ENCODE measurements at regions not wholly inside any gene's neighbourhood (a gene's known extent, or its start where the extent isn't known, plus 50 kb on each side); places are given as distances from the start of the nearest gene placed in this dataset.
A peak's percentile ranks its signal among the peaks of the same experiment; 100 is the strongest.
"Not testable (repeated sequence)": the region's sequence is repeated elsewhere in the genome, so short reads cannot be mapped to it uniquely, and the experiment has no call there.

- no peaks in the 10 kb centered on the region for H3K27me3 Mint-ChIP-seq (ENCODE audit: low read depth)
- CTCF ChIA-PET = interaction anchor here (0.8 to 2.3 kb wide), 19 partner anchors 8 to 545 kb away, joined by 3 to 18 read pairs (median 4); no protein-coding TSS in a partner anchor
- no peak overlapping the region for H3K4me3 Mint-ChIP-seq
- H3K27ac Mint-ChIP-seq = no peak overlapping the region
- no peaks in the 10 kb centered on the region for H3K36me3 Mint-ChIP-seq (ENCODE audit: low read depth)
- no peaks in the 10 kb centered on the region for H3K9me3 Mint-ChIP-seq (ENCODE audit: insufficient read depth)
- ATAC-seq (no peak), DNase-seq (no peak)
- H3K4me1 Mint-ChIP-seq (ENCODE audit: low read depth) = no peaks in the 10 kb centered on the region
- POLR2A ChIA-PET = no interaction called here
Observed at GRCh38 chr5:130870691-130871090, 294.4 kb downstream of the HINT1 start.

GRCh38 chr5:130868186-130868840 is 296.7 kb downstream of the HINT1 start:
- no peak for DNase-seq
- CTCF ChIA-PET = no interaction called here
- Mint-ChIP-seq H3K27me3 (ENCODE audit: low read depth) (peaks cover 3% of the 10 kb centered on the region), H3K36me3 (ENCODE audit: low read depth) (no peaks in the 10 kb centered on the region), H3K4me3 (no peak overlapping the region), H3K9me3 (ENCODE audit: insufficient read depth) (no peaks in the 10 kb centered on the region), H3K27ac (no peak overlapping the region), H3K4me1 (ENCODE audit: low read depth) (no peaks in the 10 kb centered on the region)
- POLR2A ChIA-PET = no interaction called here
- ATAC-seq = no peak

DNA sequence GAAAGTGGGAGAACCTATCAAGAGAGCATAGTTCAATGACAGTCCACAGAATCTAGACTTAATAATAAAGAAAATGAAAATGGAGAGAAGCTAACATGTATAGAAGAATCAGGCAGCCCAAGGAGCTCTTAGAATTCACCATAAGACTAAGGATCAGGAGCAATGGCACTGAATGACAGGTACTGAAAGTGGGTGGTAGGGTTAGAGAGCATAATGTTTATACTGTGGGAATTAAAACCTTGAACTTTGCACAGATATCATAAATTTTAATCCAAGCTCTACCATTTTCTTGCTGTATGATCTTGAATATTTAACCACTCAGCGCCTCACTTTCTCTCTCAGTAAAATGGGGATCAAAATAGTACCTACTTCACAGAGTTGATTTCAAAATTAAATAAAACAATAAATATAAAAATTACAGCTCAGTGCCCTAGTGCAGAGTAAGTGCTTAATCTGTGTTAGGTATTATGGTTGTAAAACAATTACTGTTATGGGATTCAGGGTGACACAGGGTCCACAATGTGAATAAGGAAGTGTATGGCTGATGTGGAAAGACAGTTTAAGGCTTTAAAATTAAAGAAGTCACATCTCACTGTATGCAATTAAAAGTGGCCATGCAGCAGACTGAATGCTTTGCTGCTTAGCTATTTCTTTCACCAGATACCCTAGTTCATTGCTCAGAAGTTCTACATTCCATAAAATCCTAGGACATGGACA is 319.8 kb downstream of the HINT1 start:
- CTCF ChIA-PET = interaction anchor here (0.8 kb wide), 1 partner anchor 26 kb away, joined by 4 read pairs; no protein-coding TSS in a partner anchor
- H3K27me3 Mint-ChIP-seq (ENCODE audit: low read depth) = peaks cover 4% of the 10 kb centered on the region
- H3K4me3 Mint-ChIP-seq = no peak overlapping the region
- no peaks in the 10 kb centered on the region for H3K36me3 Mint-ChIP-seq (ENCODE audit: low read depth)
- POLR2A ChIA-PET = no interaction called here
- H3K4me1 Mint-ChIP-seq (ENCODE audit: low read depth) = no peaks in the 10 kb centered on the region
- H3K27ac Mint-ChIP-seq = no peak overlapping the region
- ATAC-seq = no peak
- H3K9me3 Mint-ChIP-seq (ENCODE audit: insufficient read depth) = peaks cover 6% of the 10 kb centered on the region
- no peak for DNase-seq

DNA sequence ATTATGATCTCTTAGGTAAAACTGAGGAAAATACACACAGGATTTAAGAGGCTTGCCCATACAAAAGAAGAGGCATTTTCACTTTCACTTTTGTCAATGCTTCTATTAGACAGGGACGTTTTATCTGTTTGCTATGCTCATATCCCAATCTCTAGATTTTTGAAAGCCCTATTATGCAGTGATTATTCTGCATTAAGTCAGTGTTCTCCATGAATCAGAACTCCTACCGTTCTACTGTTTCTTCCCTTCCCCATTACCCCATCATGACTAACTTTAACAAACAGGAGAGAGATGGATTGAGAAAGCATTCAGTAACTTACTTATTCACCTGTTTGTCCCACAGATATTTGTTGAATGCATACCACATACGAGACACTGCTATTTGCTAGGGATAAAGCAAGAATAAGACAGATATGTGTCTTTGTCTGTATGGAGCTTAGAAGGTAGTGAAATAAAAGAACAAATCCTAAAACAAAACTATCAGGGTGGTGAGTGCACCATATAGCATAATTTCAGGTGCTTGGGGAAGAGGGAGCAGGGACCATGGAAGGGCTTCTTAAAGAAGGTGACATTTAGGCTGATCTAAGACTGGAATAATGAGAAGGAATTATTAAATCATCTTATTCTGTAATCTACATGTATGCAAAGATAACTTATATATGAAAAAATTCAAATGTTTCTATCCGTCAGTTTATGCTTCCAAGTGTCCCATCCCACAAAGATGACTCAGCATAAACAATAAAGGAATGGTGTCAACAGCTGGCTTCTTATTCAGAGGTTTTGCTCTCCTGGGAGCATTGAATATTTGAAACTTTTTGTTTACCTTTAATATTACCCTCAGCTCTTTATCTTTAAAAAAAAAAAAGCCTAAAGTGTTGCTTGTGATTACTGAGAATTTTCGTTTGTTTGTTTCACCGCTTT is 328.1 kb downstream of the HINT1 start:
- peak; percentile 74 for ATAC-seq
- POLR2A ChIA-PET = no interaction called here
- H3K9me3 Mint-ChIP-seq (ENCODE audit: insufficient read depth) = no peaks in the 10 kb centered on the region
- H3K4me1 Mint-ChIP-seq (ENCODE audit: low read depth) = peaks cover 11% of the 10 kb centered on the region
- peaks cover 3% of the 10 kb centered on the region for H3K36me3 Mint-ChIP-seq (ENCODE audit: low read depth)
- CTCF ChIA-PET = interaction anchor here (1.3 kb wide), 1 partner anchor 34 kb away, joined by 7 read pairs; no protein-coding TSS in a partner anchor
- H3K27ac Mint-ChIP-seq = peak overlapping the region; percentile 84
- no peak for DNase-seq
- no peaks in the 10 kb centered on the region for H3K27me3 Mint-ChIP-seq (ENCODE audit: low read depth)
- peak overlapping the region; percentile 82 for H3K4me3 Mint-ChIP-seq

DNA sequence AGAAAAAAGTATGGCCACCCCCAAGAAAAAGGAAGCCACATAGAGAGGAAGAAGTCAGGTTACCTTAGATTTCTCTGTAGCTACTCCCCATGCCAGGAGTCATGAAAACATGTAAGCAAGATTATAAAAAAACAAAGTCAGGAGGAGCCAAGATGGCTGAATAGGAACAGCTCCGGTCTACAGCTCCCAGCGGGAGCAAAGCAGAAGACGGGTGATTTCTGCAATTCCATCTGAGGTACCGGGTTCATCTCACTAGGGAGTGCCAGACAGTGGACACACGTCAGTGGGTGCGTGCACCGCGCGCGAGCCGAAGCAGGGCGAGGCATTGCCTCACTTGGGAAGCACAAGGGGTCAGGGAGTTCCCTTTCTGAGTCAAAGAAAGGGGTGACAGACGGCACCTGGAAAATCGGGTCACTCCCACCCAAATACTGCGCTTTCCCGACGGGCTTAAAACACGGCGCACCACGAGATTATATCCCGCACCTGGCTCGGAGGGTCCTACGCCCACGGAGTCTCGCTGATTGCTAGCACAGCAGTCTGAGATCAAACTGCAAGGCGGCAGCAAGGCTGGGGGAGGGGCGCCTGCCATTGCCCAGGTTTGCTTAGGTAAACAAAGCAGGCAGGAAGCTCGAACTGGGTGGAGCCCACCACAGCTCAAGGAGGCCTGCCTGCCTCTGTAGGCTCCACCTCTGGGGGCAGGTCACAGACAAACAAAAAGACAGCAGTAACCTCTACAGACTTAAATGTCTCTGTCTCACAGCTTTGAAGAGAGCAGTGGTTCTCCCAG is 347.3 kb downstream of the HINT1 start:
- CTCF ChIA-PET; H3K27ac Mint-ChIP-seq; H3K4me3 Mint-ChIP-seq; H3K27me3 Mint-ChIP-seq (ENCODE audit: low read depth); POLR2A ChIA-PET; H3K36me3 Mint-ChIP-seq (ENCODE audit: low read depth); H3K9me3 Mint-ChIP-seq (ENCODE audit: insufficient read depth); H3K4me1 Mint-ChIP-seq (ENCODE audit: low read depth); ATAC-seq; DNase-seq: not testable (repeated sequence)

GRCh38 chr5:130815246-130815645 is 349.8 kb downstream of the HINT1 start:
- Mint-ChIP-seq H3K4me1 (ENCODE audit: low read depth) (no peaks in the 10 kb centered on the region), H3K9me3 (ENCODE audit: insufficient read depth) (no peaks in the 10 kb centered on the region), H3K27me3 (ENCODE audit: low read depth) (peaks cover 2% of the 10 kb centered on the region), H3K27ac (no peak overlapping the region), H3K36me3 (ENCODE audit: low read depth) (no peaks in the 10 kb centered on the region), H3K4me3 (no peak overlapping the region)
- DNase-seq = no peak
- ChIA-PET CTCF (no interaction called here), POLR2A (no interaction called here)
- ATAC-seq = no peak

- Mint-ChIP-seq H3K27me3 (ENCODE audit: low read depth) (peaks cover 2% of the 10 kb centered on the region), H3K9me3 (ENCODE audit: insufficient read depth) (no peaks in the 10 kb centered on the region), H3K36me3 (ENCODE audit: low read depth) (no peaks in the 10 kb centered on the region), H3K4me1 (ENCODE audit: low read depth) (no peaks in the 10 kb centered on the region), H3K4me3 (no peak overlapping the region), H3K27ac (no peak overlapping the region)
- DNase-seq (no peak), ATAC-seq (no peak)
- CTCF ChIA-PET = no interaction called here
- POLR2A ChIA-PET = no interaction called here
Observed at GRCh38 chr5:130808691-130809090, 356.4 kb downstream of the HINT1 start.

DNA sequence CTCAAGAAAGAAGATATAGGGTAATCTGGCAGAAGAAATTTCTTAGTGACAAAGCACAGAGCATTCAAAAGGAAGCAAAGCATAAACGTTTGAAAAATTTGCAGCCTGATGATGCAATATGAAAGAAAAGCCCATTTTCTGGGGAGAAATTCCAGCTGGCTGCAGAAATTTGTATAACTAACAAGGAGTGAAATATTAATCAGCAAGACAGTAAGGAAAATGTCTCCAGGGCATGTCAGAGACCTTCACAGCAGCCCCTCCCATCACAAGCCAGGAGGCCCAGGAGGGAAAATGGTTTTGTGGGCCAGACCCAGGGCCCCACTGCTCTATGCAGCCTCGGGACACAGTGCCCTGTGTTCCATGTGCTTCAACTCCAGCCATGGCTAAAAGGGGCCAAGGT is 359.4 kb downstream of the HINT1 start:
- Mint-ChIP-seq H3K4me3 (no peak overlapping the region), H3K27me3 (ENCODE audit: low read depth) (no peaks in the 10 kb centered on the region), H3K36me3 (ENCODE audit: low read depth) (no peaks in the 10 kb centered on the region), H3K9me3 (ENCODE audit: insufficient read depth) (peaks cover 6% of the 10 kb centered on the region), H3K27ac (no peak overlapping the region), H3K4me1 (ENCODE audit: low read depth) (no peaks in the 10 kb centered on the region)
- ChIA-PET CTCF (no interaction called here), POLR2A (no interaction called here)
- DNase-seq (no peak), ATAC-seq (no peak)

DNA sequence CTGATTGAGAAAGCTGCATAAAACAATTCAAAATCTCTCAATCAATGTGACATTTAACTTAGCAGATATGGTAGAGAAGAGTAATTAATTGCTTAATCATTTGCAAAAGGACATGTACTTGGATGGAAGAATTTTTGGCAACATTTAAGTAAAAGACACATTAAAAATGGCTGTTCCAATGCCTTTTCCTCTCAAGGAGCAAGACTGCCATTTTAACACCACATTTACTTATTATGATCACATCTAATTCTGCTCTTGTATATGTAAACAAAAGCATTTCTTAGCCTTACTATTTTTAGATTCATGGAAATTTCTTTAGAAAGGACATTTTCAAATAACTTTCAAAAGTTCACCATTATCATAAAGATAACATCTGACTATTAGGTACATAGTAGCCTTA is 360.0 kb downstream of the HINT1 start:
- Mint-ChIP-seq H3K4me3 (no peak overlapping the region), H3K36me3 (ENCODE audit: low read depth) (no peaks in the 10 kb centered on the region), H3K4me1 (ENCODE audit: low read depth) (no peaks in the 10 kb centered on the region), H3K27me3 (ENCODE audit: low read depth) (no peaks in the 10 kb centered on the region), H3K9me3 (ENCODE audit: insufficient read depth) (peaks cover 8% of the 10 kb centered on the region), H3K27ac (no peak overlapping the region)
- DNase-seq = no peak
- ChIA-PET CTCF (no interaction called here), POLR2A (no interaction called here)
- ATAC-seq = no peak

DNA sequence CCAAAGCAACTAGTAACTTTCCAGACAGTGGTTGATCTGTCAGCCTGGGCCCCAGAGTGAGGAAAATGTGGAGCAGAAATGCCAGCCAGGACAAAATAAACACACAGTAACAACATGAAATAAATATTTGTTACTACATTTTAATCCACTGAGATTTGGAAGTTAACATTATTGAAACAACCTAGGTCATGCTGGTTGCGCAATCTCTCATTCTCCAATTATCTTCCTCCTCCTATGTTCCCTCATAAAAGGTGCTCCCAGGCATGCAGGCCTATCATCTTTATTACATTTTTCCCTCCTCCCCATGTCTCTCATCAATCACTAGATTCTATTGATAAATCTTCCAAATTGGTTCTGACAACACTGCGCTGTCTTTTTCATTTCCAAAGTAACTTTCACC is 363.1 kb downstream of the HINT1 start:
- Mint-ChIP-seq H3K4me3 (no peak overlapping the region), H3K27me3 (ENCODE audit: low read depth) (peaks cover 3% of the 10 kb centered on the region), H3K36me3 (ENCODE audit: low read depth) (no peaks in the 10 kb centered on the region), H3K9me3 (ENCODE audit: insufficient read depth) (peaks cover 8% of the 10 kb centered on the region), H3K4me1 (ENCODE audit: low read depth) (no peaks in the 10 kb centered on the region), H3K27ac (no peak overlapping the region)
- CTCF ChIA-PET = no interaction called here
- ATAC-seq (no peak), DNase-seq (no peak)
- POLR2A ChIA-PET = no interaction called here

- peaks cover 8% of the 10 kb centered on the region for H3K9me3 Mint-ChIP-seq (ENCODE audit: insufficient read depth)
- DNase-seq (no peak), ATAC-seq (no peak)
- H3K36me3 Mint-ChIP-seq (ENCODE audit: low read depth) = no peaks in the 10 kb centered on the region
- ChIA-PET CTCF (no interaction called here), POLR2A (no interaction called here)
- peaks cover 3% of the 10 kb centered on the region for H3K27me3 Mint-ChIP-seq (ENCODE audit: low read depth)
- H3K4me3 Mint-ChIP-seq = no peak overlapping the region
- no peak overlapping the region for H3K27ac Mint-ChIP-seq
- H3K4me1 Mint-ChIP-seq (ENCODE audit: low read depth) = no peaks in the 10 kb centered on the region
Observed at GRCh38 chr5:130799015-130799414, 366.0 kb downstream of the HINT1 start.

Data from activated CD8-positive, alpha-beta T cell treated with anti-CD3 and anti-CD28 coated beads, Interleukin-2, amount 10 ng/mL, durations not matched to agents 7 days and 5 days (primary cell).